CD8-positive, alpha-beta memory T cell (primary cell): ENCODE measurements at regions not wholly inside any gene's neighbourhood (a gene's known extent, or its start where the extent isn't known, plus 50 kb on each side); places are given as distances from the start of the nearest gene placed in this dataset.

ENCODE experiments used
- CTCF ChIA-PET: fragments of 350-600 bp; sonication (Branson Sonifier 250); formaldehyde crosslinking; loops from one replicate; lab custom pipeline; 2021; ENCODE audit warnings: antibody characterized with exemption; lab: Charles Lee
- POLR2A ChIA-PET: fragments of 350-600 bp; sonication (Branson Sonifier 250); formaldehyde crosslinking; loops from one replicate; lab custom pipeline; 2021; ENCODE audit warnings: antibody characterized with exemption; lab: Charles Lee
- DNase-seq, 5 donors: peaks; one replicate each; pipeline versions ENCODE4 v3.0.0 to v3.0.0-alpha.2; 2020 to 2022; ENCODE audit warnings: mixed read lengths in 1 of 5
- H3K27ac ChIP-seq: one replicate; pipeline ENCODE4 v1.7.0; 2013; ENCODE audit warnings: low read depth, mild to moderate bottlenecking, low read length, moderate library complexity
- H3K27me3 ChIP-seq: 2 replicates; pipeline ENCODE4 v1.7.0; 2013; ENCODE audit warnings: low read length, mild to moderate bottlenecking; ENCODE audit not compliant: insufficient read depth, poor library complexity, severe bottlenecking
- H3K36me3 ChIP-seq: 2 replicates; pipeline ENCODE4 v1.7.0; 2013; ENCODE audit warnings: mild to moderate bottlenecking, low read length, moderate library complexity; ENCODE audit not compliant: insufficient read depth
- H3K4me1 ChIP-seq: 2 replicates; pipeline ENCODE4 v1.7.0; 2013; ENCODE audit warnings: mild to moderate bottlenecking, low read length, moderate library complexity; ENCODE audit not compliant: insufficient read depth
- H3K4me3 ChIP-seq: 2 replicates; pipeline ENCODE4 v1.7.0; 2013; ENCODE audit warnings: mild to moderate bottlenecking, low read length
- H3K9me3 ChIP-seq: 2 replicates; pipeline ENCODE4 v1.7.0; 2013; ENCODE audit warnings: mild to moderate bottlenecking, low read length
- H3K27ac Mint-ChIP-seq, 8 donors: one replicate each; pipeline ENCODE4 v1.8.0; 2020 to 2021; ENCODE audit warnings: mixed read lengths in 8 of 8, mild to moderate bottlenecking in 6 of 8, inconsistent platforms in 3 of 8, moderate library complexity in 3 of 8
- H3K27me3 Mint-ChIP-seq, 2 donors: one replicate each; pipeline ENCODE4 v1.8.0; 2020 to 2021; ENCODE audit warnings: mixed read lengths in 2 of 2, mild to moderate bottlenecking in 1 of 2, moderate library complexity in 1 of 2
- H3K36me3 Mint-ChIP-seq, 3 donors: one replicate each; pipeline ENCODE4 v1.8.0; 2020 to 2021; ENCODE audit warnings: mixed read lengths in 3 of 3, inconsistent platforms in 1 of 3, mild to moderate bottlenecking in 1 of 3
- H3K4me1 Mint-ChIP-seq, 3 donors: one replicate each; pipeline ENCODE4 v1.8.0; 2020 to 2021; ENCODE audit warnings: mixed read lengths in 3 of 3, inconsistent platforms in 1 of 3, mild to moderate bottlenecking in 1 of 3
- H3K4me3 Mint-ChIP-seq, 7 donors: one replicate each; pipeline ENCODE4 v1.8.0; 2020 to 2021; ENCODE audit warnings: mixed read lengths in 7 of 7, mild to moderate bottlenecking in 6 of 7, moderate library complexity in 4 of 7, inconsistent platforms in 2 of 7
- H3K9me3 Mint-ChIP-seq, 5 donors: one replicate each; pipeline ENCODE4 v1.8.0; 2020 to 2022; ENCODE audit warnings: mixed read lengths in 5 of 5, mild to moderate bottlenecking in 3 of 5, moderate library complexity in 2 of 5, inconsistent platforms in 1 of 5

- POLR2A ChIA-PET: no interaction called here
- CTCF ChIA-PET: interaction anchor here (1.1 to 1.4 kb wide), 2 partner anchors 13 to 144 kb away, joined by 3 read pairs; no protein-coding TSS in a partner anchor
Measured at GRCh38 chr3:8273479-8273878, 228.1 kb upstream of the LMCD1 start.

GRCh38 chr3:8276056-8276455 is 225.6 kb upstream of the LMCD1 start:
- POLR2A ChIA-PET: no interaction called here
- no peaks in the 10 kb centered on the region for H3K9me3 ChIP-seq
- CTCF ChIA-PET: interaction anchor here (0.8 kb wide), 1 partner anchor 26 kb away, joined by 3 read pairs; no protein-coding TSS in a partner anchor

More at GRCh38 chr3:8273479-8273878, 228.1 kb upstream of the LMCD1 start:
- Histone ChIP-seq H3K4me3 (no peak overlapping the region), H3K27ac (no peak overlapping the region), H3K36me3 (no peaks in the 10 kb centered on the region), H3K4me1 (no peaks in the 10 kb centered on the region), H3K27me3 (no peaks in the 10 kb centered on the region), H3K9me3 (no peaks in the 10 kb centered on the region)
- Mint-ChIP-seq H3K4me1 (no peaks in the 10 kb centered on the region), H3K27me3 (peaks cover 5 to 10% of the 10 kb centered on the region in 2 donors), H3K9me3 (peaks cover 0 to 3% (median 0%) of the 10 kb centered on the region in 5 donors), H3K36me3 (no peaks in the 10 kb centered on the region), H3K27ac (no peak overlapping the region), H3K4me3 (no peak overlapping the region)
- DNase-seq: no peak

GRCh38 chr3:8276506-8276905 is 225.1 kb upstream of the LMCD1 start:
- Histone ChIP-seq H3K4me3 (no peak overlapping the region), H3K27ac (no peak overlapping the region), H3K4me1 (no peaks in the 10 kb centered on the region), H3K27me3 (no peaks in the 10 kb centered on the region), H3K9me3 (no peaks in the 10 kb centered on the region), H3K36me3 (no peaks in the 10 kb centered on the region)
- H3K4me3 Mint-ChIP-seq: no peak overlapping the region
- no peaks in the 10 kb centered on the region for H3K36me3 Mint-ChIP-seq
- no peak for DNase-seq
- H3K9me3 Mint-ChIP-seq: no peaks in the 10 kb centered on the region
- CTCF ChIA-PET: interaction anchor here (0.8 kb wide), 1 partner anchor 26 kb away, joined by 3 read pairs; no protein-coding TSS in a partner anchor
- no peak overlapping the region for H3K27ac Mint-ChIP-seq
- no peaks in the 10 kb centered on the region for H3K4me1 Mint-ChIP-seq
- H3K27me3 Mint-ChIP-seq: peaks cover 0 to 2% of the 10 kb centered on the region in 2 donors
- POLR2A ChIA-PET: no interaction called here

More at GRCh38 chr3:8276056-8276455, 225.6 kb upstream of the LMCD1 start:
- H3K27me3 ChIP-seq: no peaks in the 10 kb centered on the region
- H3K4me1 ChIP-seq: no peaks in the 10 kb centered on the region
- Mint-ChIP-seq H3K9me3 (peaks cover 0 to 2% (median 0%) of the 10 kb centered on the region in 5 donors), H3K4me1 (no peaks in the 10 kb centered on the region), H3K27ac (peak overlapping the region in 1 of 8 donors; percentile 22), H3K27me3 (peaks cover 0 to 2% of the 10 kb centered on the region in 2 donors), H3K36me3 (no peaks in the 10 kb centered on the region), H3K4me3 (no peak overlapping the region)
- DNase-seq: no peak
- H3K27ac ChIP-seq: no peak overlapping the region
- H3K36me3 ChIP-seq: no peaks in the 10 kb centered on the region
- H3K4me3 ChIP-seq: no peak overlapping the region

- no peaks in the 10 kb centered on the region for H3K36me3 Mint-ChIP-seq
- no peak overlapping the region for H3K4me3 ChIP-seq
- no peaks in the 10 kb centered on the region for H3K4me1 ChIP-seq
- H3K27me3 Mint-ChIP-seq: peaks cover 0 to 2% of the 10 kb centered on the region in 2 donors
- no peaks in the 10 kb centered on the region for H3K36me3 ChIP-seq
- no peak overlapping the region for H3K4me3 Mint-ChIP-seq
- no peaks in the 10 kb centered on the region for H3K27me3 ChIP-seq
- no peak overlapping the region for H3K27ac Mint-ChIP-seq
- H3K9me3 ChIP-seq: no peaks in the 10 kb centered on the region
- no peak overlapping the region for H3K27ac ChIP-seq
- no peaks in the 10 kb centered on the region for H3K4me1 Mint-ChIP-seq
- ChIA-PET CTCF (interaction anchor here (1.1 kb wide), 1 partner anchor 10 kb away, joined by 3 read pairs; no protein-coding TSS in a partner anchor), POLR2A (no interaction called here)
- DNase-seq: no peak
- H3K9me3 Mint-ChIP-seq: no peaks in the 10 kb centered on the region
Measured at GRCh38 chr3:8278448-8278847, 223.2 kb upstream of the LMCD1 start.

- peaks cover 0 to 2% of the 10 kb centered on the region in 2 donors for H3K27me3 Mint-ChIP-seq
- no peaks in the 10 kb centered on the region for H3K9me3 Mint-ChIP-seq
- no peak overlapping the region for H3K4me3 Mint-ChIP-seq
- Histone ChIP-seq H3K27ac (no peak overlapping the region), H3K4me3 (no peak overlapping the region), H3K27me3 (no peaks in the 10 kb centered on the region), H3K4me1 (no peaks in the 10 kb centered on the region), H3K9me3 (no peaks in the 10 kb centered on the region), H3K36me3 (no peaks in the 10 kb centered on the region)
- CTCF ChIA-PET: interaction anchor here (1.1 kb wide), 1 partner anchor 11 kb away, joined by 3 read pairs; no protein-coding TSS in a partner anchor
- no peaks in the 10 kb centered on the region for H3K4me1 Mint-ChIP-seq
- H3K36me3 Mint-ChIP-seq: no peaks in the 10 kb centered on the region
- POLR2A ChIA-PET: no interaction called here
- DNase-seq: no peak
- H3K27ac Mint-ChIP-seq: no peak overlapping the region
Measured at GRCh38 chr3:8279476-8279875, 222.1 kb upstream of the LMCD1 start.

DNA sequence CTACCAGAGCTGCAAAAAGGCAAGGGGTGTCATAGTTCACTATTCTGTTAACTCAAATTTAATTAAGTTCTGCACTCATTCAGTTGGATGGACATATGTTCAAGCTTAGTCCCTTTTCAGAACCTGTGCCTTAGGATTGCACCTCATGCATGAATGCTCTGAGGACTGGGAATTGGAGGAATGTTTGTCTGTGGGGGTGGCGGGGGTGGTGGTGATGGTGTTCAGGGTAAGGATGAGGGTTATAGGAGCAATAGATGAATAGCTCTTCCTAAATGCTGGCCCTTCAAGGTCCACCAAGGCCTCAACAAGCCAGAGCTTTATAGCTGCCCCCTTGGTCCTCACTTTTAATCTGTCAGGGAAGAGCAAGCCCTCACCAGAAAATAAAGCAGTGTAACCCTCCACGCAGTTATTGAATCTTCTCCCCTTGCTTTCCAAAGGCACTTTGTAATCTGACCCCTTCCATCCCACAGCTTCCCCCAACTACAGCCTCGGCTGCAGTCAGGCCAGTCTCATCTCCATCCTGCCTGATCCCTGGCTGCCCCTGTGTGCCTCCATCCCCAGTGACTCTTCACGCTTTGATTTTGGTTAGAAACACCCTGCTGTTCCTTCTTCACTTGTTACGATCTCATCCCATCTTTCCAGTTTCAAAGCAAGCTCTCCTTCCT is 221.6 kb upstream of the LMCD1 start:
- DNase-seq: no peak
- Histone ChIP-seq H3K4me3 (no peak overlapping the region), H3K27me3 (no peaks in the 10 kb centered on the region), H3K4me1 (no peaks in the 10 kb centered on the region), H3K36me3 (no peaks in the 10 kb centered on the region), H3K9me3 (no peaks in the 10 kb centered on the region), H3K27ac (no peak overlapping the region)
- ChIA-PET POLR2A (no interaction called here), CTCF (no interaction called here)
- Mint-ChIP-seq H3K36me3 (no peaks in the 10 kb centered on the region), H3K4me3 (no peak overlapping the region), H3K9me3 (no peaks in the 10 kb centered on the region), H3K4me1 (no peaks in the 10 kb centered on the region), H3K27ac (no peak overlapping the region), H3K27me3 (peaks cover 0 to 2% of the 10 kb centered on the region in 2 donors)

GRCh38 chr3:8282541-8283165 is 219.0 kb upstream of the LMCD1 start:
- H3K27me3 ChIP-seq: no peaks in the 10 kb centered on the region
- no peaks in the 10 kb centered on the region for H3K4me1 Mint-ChIP-seq
- no peak overlapping the region for H3K4me3 ChIP-seq
- H3K9me3 Mint-ChIP-seq: no peaks in the 10 kb centered on the region
- H3K36me3 ChIP-seq: no peaks in the 10 kb centered on the region
- peaks cover 0 to 2% of the 10 kb centered on the region in 2 donors for H3K27me3 Mint-ChIP-seq
- H3K27ac ChIP-seq: no peak overlapping the region
- no peak overlapping the region for H3K27ac Mint-ChIP-seq
- no peaks in the 10 kb centered on the region for H3K9me3 ChIP-seq
- H3K4me3 Mint-ChIP-seq: no peak overlapping the region
- POLR2A ChIA-PET: no interaction called here
- CTCF ChIA-PET: no interaction called here
- H3K36me3 Mint-ChIP-seq: no peaks in the 10 kb centered on the region
- DNase-seq: no peak
- no peaks in the 10 kb centered on the region for H3K4me1 ChIP-seq

- Mint-ChIP-seq H3K36me3 (no peaks in the 10 kb centered on the region), H3K4me3 (no peak overlapping the region), H3K9me3 (no peaks in the 10 kb centered on the region), H3K4me1 (no peaks in the 10 kb centered on the region), H3K27me3 (peaks cover 0 to 2% of the 10 kb centered on the region in 2 donors), H3K27ac (no peak overlapping the region)
- H3K4me3 ChIP-seq: no peak overlapping the region
- H3K4me1 ChIP-seq: no peaks in the 10 kb centered on the region
- no peaks in the 10 kb centered on the region for H3K27me3 ChIP-seq
- H3K36me3 ChIP-seq: no peaks in the 10 kb centered on the region
- no peak for DNase-seq
- ChIA-PET POLR2A (no interaction called here), CTCF (no interaction called here)
- no peak overlapping the region for H3K27ac ChIP-seq
- H3K9me3 ChIP-seq: no peaks in the 10 kb centered on the region
Measured at GRCh38 chr3:8283193-8283592, 218.4 kb upstream of the LMCD1 start.
